Immature natural killer cell (primary cell): ENCODE measurements at regions not wholly inside any gene's neighbourhood (a gene's known extent, or its start where the extent isn't known, plus 50 kb on each side); places are given as distances from the start of the nearest gene placed in this dataset.

Experiments
- DNase-seq, 3 donors: peaks; one replicate each; pipeline ENCODE4 v3.0.0; 2022; ENCODE audit warnings: mixed read lengths in 1 of 3
- H3K27ac Mint-ChIP-seq, 6 donors: one replicate each; pipeline ENCODE4 v1.8.0; 2020; ENCODE audit warnings: mixed read lengths in 6 of 6, mild to moderate bottlenecking in 5 of 6, inconsistent platforms in 4 of 6, moderate library complexity in 3 of 6
- H3K27me3 Mint-ChIP-seq, 3 donors: one replicate each; pipeline ENCODE4 v1.8.0; 2020 to 2021; ENCODE audit warnings: low read depth in 3 of 3, mild to moderate bottlenecking in 3 of 3, mixed read lengths in 3 of 3, moderate library complexity in 3 of 3, inconsistent platforms in 1 of 3
- H3K36me3 Mint-ChIP-seq, 3 donors: one replicate each; pipeline ENCODE4 v1.8.0; 2020; ENCODE audit warnings: mixed read lengths in 3 of 3, inconsistent platforms in 2 of 3, mild to moderate bottlenecking in 2 of 3
- H3K4me1 Mint-ChIP-seq, 2 donors: one replicate each; pipeline ENCODE4 v1.8.0; 2020; ENCODE audit warnings: inconsistent platforms in 2 of 2, mild to moderate bottlenecking in 2 of 2, mixed read lengths in 2 of 2, moderate library complexity in 1 of 2
- H3K4me3 Mint-ChIP-seq, 5 donors: one replicate each; pipeline ENCODE4 v1.8.0; 2020; ENCODE audit warnings: mild to moderate bottlenecking in 5 of 5, mixed read lengths in 5 of 5, inconsistent platforms in 3 of 5, moderate library complexity in 3 of 5
- H3K9me3 Mint-ChIP-seq, 6 donors: one replicate each; pipeline ENCODE4 v1.8.0; 2020; ENCODE audit warnings: mild to moderate bottlenecking in 6 of 6, mixed read lengths in 6 of 6, inconsistent platforms in 4 of 6, moderate library complexity in 3 of 6

- H3K36me3 Mint-ChIP-seq, result no peaks in the 10 kb centered on the region
- no peaks in the 10 kb centered on the region for H3K4me1 Mint-ChIP-seq
- H3K9me3 Mint-ChIP-seq, result no peaks in the 10 kb centered on the region
- H3K27me3 Mint-ChIP-seq, result peaks cover 2 to 12% (median 2%) of the 10 kb centered on the region in 3 donors
- H3K4me3 Mint-ChIP-seq, result no peak overlapping the region
- DNase-seq, result no peak
- no peak overlapping the region for H3K27ac Mint-ChIP-seq
Observed at GRCh38 chr2:237180987-237181386, 95.3 kb downstream of the COPS8 start.

DNA sequence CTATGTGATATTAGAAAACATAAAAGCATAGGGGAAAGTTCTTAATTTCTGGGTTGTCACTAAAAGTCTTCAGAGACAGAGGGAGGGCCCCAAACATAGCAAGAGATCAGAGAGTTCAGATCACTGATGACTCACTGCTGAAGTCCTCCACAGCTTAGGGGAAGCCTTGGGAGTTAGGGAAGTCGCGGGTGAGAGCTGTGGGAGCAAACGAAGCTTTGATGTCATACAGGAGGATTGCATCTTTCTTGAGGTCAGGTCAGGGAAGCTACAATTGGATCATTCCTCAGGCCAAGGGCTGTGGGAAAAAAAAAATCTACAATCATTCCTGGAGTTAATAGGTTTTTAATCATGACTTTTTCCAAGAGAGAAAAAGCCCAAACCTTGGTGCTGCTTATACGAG, 96.2 kb downstream of the COPS8 start:
- H3K27ac Mint-ChIP-seq, result no peak overlapping the region
- no peak overlapping the region for H3K4me3 Mint-ChIP-seq
- no peak for DNase-seq
- no peaks in the 10 kb centered on the region for H3K36me3 Mint-ChIP-seq
- no peaks in the 10 kb centered on the region for H3K9me3 Mint-ChIP-seq
- peaks cover 0 to 12% (median 2%) of the 10 kb centered on the region in 3 donors for H3K27me3 Mint-ChIP-seq
- H3K4me1 Mint-ChIP-seq, result no peaks in the 10 kb centered on the region

DNA sequence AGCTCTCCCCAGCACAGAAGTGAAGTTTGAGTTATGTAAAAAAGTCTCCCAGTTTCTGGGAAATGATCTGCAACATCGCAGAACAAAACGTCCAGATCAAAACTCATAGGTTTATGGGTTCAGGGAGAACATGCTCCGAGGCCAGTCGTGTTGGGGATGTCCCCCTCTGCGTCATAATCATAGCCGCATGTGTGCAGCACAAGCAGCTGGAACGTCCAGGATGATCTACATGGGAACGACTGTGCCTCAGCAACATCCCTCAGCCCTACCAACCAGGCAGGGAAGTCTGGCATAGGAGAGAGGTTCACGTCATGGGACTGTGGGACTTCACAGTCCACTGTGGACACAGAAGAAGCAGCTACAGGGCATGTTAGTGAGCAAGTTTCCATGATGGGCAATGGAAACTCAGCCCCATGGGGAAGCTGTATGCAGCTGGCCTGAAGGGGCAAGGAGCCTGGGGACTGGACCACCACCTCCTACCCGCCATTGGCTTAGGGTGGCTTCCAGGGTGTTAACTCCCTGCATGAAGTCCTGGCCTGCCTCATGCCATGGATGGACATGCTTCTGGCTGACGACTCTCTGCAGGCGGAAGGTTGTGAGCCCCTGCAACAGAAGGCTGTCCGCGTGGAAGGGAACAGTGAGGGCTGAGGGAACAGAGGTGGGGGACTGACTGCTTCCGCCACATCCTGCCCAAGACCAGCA, 96.9 kb downstream of the COPS8 start:
- Mint-ChIP-seq H3K27ac (no peak overlapping the region), H3K27me3 (peaks cover 0 to 13% (median 2%) of the 10 kb centered on the region in 3 donors), H3K9me3 (no peaks in the 10 kb centered on the region), H3K4me1 (no peaks in the 10 kb centered on the region), H3K36me3 (no peaks in the 10 kb centered on the region), H3K4me3 (no peak overlapping the region)
- no peak for DNase-seq

DNA sequence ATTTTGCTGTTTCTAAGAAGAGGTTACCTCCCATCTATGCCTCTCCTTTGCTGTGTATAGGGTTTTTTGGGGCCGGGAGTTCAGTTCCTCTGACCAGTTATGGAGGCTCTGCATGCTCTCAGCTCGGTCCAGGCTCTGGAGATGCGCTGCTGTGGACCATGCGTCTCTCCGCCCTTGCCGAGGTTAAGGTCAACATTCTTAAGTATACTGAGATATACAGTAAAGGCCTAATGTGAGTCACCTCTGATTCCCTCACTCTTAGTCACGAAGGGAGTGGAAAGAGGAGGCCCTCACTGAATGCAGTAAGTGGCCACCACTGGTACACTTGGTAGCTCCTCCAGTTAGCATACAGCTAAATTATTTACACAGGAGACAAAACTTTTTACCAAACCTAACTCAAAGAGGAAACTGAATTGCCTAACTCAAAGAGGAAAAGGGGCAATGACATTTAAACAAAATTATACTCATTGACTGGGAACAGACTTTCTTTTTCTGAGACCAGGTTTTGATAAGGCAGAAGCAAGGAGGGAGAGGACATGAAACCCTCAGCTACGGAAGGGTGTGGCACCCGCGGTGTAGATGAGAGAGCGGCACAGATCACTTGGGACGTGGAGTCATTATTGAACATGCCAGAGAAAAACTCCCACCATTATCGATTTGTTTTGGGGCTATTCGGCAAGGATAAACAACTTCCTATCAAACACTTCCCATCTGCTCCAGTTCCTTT, 98.7 kb downstream of the COPS8 start:
- H3K9me3 Mint-ChIP-seq, result peaks cover 0 to 2% (median 0%) of the 10 kb centered on the region in 6 donors
- H3K27me3 Mint-ChIP-seq, result peaks cover 0 to 11% (median 2%) of the 10 kb centered on the region in 3 donors
- no peaks in the 10 kb centered on the region for H3K36me3 Mint-ChIP-seq
- H3K27ac Mint-ChIP-seq, result no peak overlapping the region
- DNase-seq, result no peak
- H3K4me1 Mint-ChIP-seq, result no peaks in the 10 kb centered on the region
- no peak overlapping the region for H3K4me3 Mint-ChIP-seq

DNA sequence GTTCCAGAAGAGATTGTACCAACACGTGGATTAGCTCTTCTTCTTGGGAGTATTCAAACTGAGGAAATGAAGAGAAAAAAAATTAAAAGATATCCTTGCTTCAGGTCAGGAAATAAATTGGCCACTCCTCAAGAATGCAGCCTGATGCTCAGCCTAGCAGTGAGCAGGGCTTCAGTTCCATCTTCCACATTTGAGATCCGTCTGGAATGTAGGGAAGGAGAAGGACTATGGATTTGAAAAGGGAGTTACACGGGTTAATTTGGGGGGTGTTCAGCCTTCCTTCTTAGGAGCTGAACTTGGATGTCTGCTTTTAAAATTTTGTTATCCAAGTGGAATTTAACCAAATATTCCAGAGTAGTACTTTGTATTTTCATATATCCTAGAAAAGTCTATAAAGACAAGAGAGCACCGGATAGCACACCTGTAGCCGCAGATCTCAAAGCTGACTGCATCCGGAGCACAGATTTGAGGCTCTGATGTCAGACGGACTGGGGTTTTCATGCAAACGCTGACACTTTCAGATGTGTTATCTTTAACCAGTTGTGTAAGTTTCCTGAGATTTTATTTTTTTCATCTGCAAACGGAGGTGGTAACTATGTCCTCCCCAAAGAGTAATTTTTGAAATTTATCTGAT, 99.3 kb downstream of the COPS8 start:
- H3K27ac Mint-ChIP-seq, result no peak overlapping the region
- no peaks in the 10 kb centered on the region for H3K4me1 Mint-ChIP-seq
- no peaks in the 10 kb centered on the region for H3K36me3 Mint-ChIP-seq
- no peak for DNase-seq
- H3K9me3 Mint-ChIP-seq, result peaks cover 0 to 4% (median 0%) of the 10 kb centered on the region in 6 donors
- H3K4me3 Mint-ChIP-seq, result no peak overlapping the region
- H3K27me3 Mint-ChIP-seq, result peaks cover 0 to 12% (median 2%) of the 10 kb centered on the region in 3 donors

DNA sequence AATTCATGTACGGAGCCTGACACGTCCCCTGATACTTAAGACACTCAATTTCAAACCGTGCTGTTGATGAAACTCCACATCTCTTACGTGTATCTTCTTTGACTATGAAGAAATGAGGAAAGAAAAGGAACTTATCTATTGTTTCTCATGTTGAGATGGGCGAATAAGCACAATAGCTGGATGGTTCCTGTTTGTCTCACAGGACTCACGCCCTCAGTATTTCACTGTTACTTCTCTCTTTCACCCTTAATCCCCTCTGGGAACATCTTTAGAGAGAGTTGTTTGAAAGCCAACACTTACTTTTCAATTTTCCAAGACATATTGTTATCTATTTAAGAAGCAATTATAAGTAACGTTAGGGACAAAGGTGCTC, 99.8 kb downstream of the COPS8 start:
- DNase-seq, result no peak
- no peaks in the 10 kb centered on the region for H3K36me3 Mint-ChIP-seq
- no peak overlapping the region for H3K27ac Mint-ChIP-seq
- H3K4me3 Mint-ChIP-seq, result no peak overlapping the region
- H3K4me1 Mint-ChIP-seq, result no peaks in the 10 kb centered on the region
- H3K9me3 Mint-ChIP-seq, result peaks cover 0 to 4% (median 0%) of the 10 kb centered on the region in 6 donors
- H3K27me3 Mint-ChIP-seq, result peaks cover 0 to 12% (median 2%) of the 10 kb centered on the region in 3 donors

- H3K4me1 Mint-ChIP-seq, result no peaks in the 10 kb centered on the region
- no peak for DNase-seq
- no peak overlapping the region for H3K4me3 Mint-ChIP-seq
- H3K27ac Mint-ChIP-seq, result no peak overlapping the region
- peaks cover 0 to 4% (median 0%) of the 10 kb centered on the region in 6 donors for H3K9me3 Mint-ChIP-seq
- peaks cover 4 to 14% (median 7%) of the 10 kb centered on the region in 3 donors for H3K27me3 Mint-ChIP-seq
- no peaks in the 10 kb centered on the region for H3K36me3 Mint-ChIP-seq
Observed at GRCh38 chr2:237189799-237190198, 104.1 kb downstream of the COPS8 start.

DNA sequence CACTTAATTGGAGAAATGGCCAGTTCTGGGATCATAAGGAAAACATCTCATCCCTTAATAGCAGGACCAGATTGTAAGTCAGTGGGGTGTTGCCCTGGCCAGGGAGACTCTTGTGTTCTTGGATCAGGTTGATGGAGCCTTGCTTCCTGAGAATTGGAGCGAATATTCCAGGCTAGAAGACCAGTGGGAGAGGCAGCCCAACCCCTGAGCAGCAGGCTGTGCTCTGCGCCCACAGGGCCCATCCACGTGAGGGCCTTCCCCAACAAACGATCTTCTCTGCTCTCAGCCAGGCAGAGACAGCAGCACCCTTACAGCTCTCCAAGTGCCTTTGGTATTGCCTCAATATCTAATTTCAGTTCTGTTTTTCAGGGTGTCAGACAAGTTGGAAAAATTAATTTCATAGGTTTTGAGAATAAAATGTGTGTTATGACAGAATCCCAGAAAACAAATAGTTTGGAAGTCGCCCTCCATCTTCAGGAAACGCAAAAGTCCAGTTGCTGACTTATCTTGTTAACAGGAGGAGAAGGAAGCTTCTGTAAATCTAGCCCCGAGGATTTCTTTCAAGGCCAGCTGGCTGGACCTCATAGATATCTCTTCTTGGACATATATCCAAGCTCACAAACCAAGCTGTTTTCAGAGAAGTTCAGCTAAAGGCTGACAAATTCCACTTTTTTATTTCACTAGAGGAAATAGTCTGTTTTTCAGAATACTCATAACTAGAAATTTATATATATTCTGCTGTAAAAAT, 105.5 kb downstream of the COPS8 start:
- Mint-ChIP-seq H3K9me3 (peaks cover 0 to 4% (median 0%) of the 10 kb centered on the region in 6 donors), H3K27ac (no peak overlapping the region), H3K36me3 (no peaks in the 10 kb centered on the region), H3K4me1 (no peaks in the 10 kb centered on the region), H3K4me3 (no peak overlapping the region), H3K27me3 (peaks cover 2 to 14% (median 7%) of the 10 kb centered on the region in 3 donors)
- no peak for DNase-seq

GRCh38 chr2:237191714-237192081, 106.0 kb downstream of the COPS8 start:
- no peak overlapping the region for H3K4me3 Mint-ChIP-seq
- no peak for DNase-seq
- H3K27me3 Mint-ChIP-seq, result peaks cover 2 to 14% (median 7%) of the 10 kb centered on the region in 3 donors
- peaks cover 0 to 4% (median 0%) of the 10 kb centered on the region in 6 donors for H3K9me3 Mint-ChIP-seq
- H3K27ac Mint-ChIP-seq, result no peak overlapping the region
- H3K36me3 Mint-ChIP-seq, result no peaks in the 10 kb centered on the region
- no peaks in the 10 kb centered on the region for H3K4me1 Mint-ChIP-seq

- DNase-seq, result no peak
- H3K27me3 Mint-ChIP-seq, result peaks cover 2 to 9% (median 7%) of the 10 kb centered on the region in 3 donors
- H3K9me3 Mint-ChIP-seq, result peaks cover 0 to 4% (median 0%) of the 10 kb centered on the region in 6 donors
- H3K36me3 Mint-ChIP-seq, result no peaks in the 10 kb centered on the region
- no peak overlapping the region for H3K27ac Mint-ChIP-seq
- H3K4me3 Mint-ChIP-seq, result no peak overlapping the region
- no peaks in the 10 kb centered on the region for H3K4me1 Mint-ChIP-seq
Observed at GRCh38 chr2:237192881-237193280, 107.2 kb downstream of the COPS8 start.

DNA sequence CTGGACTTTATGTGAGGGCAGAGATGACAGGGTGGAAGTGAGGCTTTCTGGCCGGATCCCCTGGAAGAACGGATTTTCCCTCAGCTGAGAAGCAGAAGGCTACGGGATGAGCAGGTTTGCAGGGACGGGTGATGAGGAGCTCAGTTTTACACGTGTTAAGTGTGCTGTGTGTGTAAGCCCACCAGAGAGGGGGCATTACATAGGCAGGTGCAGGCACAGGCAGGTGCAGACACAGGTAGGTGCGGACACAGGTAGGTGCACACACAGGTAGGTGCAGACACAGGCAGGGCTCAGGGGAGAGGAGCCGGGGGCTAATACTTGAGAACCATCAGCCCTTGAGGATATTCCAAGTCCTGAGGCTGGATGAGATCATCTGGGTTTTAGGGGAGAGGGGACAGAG, 107.7 kb downstream of the COPS8 start:
- Mint-ChIP-seq H3K4me3 (no peak overlapping the region), H3K27me3 (peaks cover 2 to 9% (median 7%) of the 10 kb centered on the region in 3 donors), H3K9me3 (peaks cover 0 to 4% (median 0%) of the 10 kb centered on the region in 6 donors), H3K27ac (no peak overlapping the region), H3K36me3 (no peaks in the 10 kb centered on the region), H3K4me1 (no peaks in the 10 kb centered on the region)
- DNase-seq, result no peak

DNA sequence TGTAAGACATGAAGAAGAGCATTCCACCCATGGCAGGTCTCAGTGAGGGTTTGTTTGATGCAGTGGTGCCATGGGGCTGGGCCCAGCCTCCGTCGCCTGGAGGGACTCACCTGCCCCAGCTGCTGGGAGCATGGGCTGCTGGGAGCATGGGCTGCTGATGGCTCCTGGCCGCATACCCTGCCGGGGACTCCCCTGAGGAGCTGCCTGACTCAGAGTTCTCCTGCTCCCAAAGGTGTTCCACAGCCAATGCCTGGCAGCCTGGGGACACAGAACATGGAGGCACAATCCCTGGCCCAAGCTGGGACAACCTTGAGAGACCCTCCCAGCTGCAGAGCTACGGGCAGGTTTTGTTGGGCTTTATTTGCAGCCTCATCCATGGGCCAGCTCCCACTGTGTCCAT, 108.4 kb downstream of the COPS8 start:
- no peak overlapping the region for H3K27ac Mint-ChIP-seq
- no peak for DNase-seq
- H3K27me3 Mint-ChIP-seq, result peaks cover 2 to 9% (median 7%) of the 10 kb centered on the region in 3 donors
- H3K4me3 Mint-ChIP-seq, result no peak overlapping the region
- no peaks in the 10 kb centered on the region for H3K4me1 Mint-ChIP-seq
- H3K36me3 Mint-ChIP-seq, result no peaks in the 10 kb centered on the region
- peaks cover 0 to 4% (median 0%) of the 10 kb centered on the region in 6 donors for H3K9me3 Mint-ChIP-seq

- peaks cover 2 to 8% (median 7%) of the 10 kb centered on the region in 3 donors for H3K27me3 Mint-ChIP-seq
- H3K4me3 Mint-ChIP-seq, result no peak overlapping the region
- no peak overlapping the region for H3K27ac Mint-ChIP-seq
- no peaks in the 10 kb centered on the region for H3K4me1 Mint-ChIP-seq
- H3K9me3 Mint-ChIP-seq, result no peaks in the 10 kb centered on the region
- no peaks in the 10 kb centered on the region for H3K36me3 Mint-ChIP-seq
- no peak for DNase-seq
Observed at GRCh38 chr2:237194906-237195305, 109.2 kb downstream of the COPS8 start.
